Activated CD8-positive, alpha-beta T cell treated with anti-CD3 and anti-CD28 coated beads for 36 hours (primary cell): ENCODE measurements at regions not wholly inside any gene's neighbourhood (a gene's known extent, or its start where the extent isn't known, plus 50 kb on each side); places are given as distances from the start of the nearest gene placed in this dataset.

ENCODE experiments used
- ATAC-seq: fragments of 200-7000 bp; cut with Tn5 transposase; one replicate; pipeline ENCODE4 v1.10.0; 2021; ENCODE audit warnings: mild to moderate bottlenecking, moderate library complexity
- CTCF ChIA-PET: fragments of 350-600 bp; sonication (Branson Sonifier 250); formaldehyde crosslinking; loops from one replicate; lab custom pipeline; 2021; ENCODE audit warnings: antibody characterized with exemption; lab: Charles Lee
- POLR2A ChIA-PET: fragments of 350-600 bp; sonication (Branson Sonifier 250); formaldehyde crosslinking; loops from one replicate; lab custom pipeline; 2021; ENCODE audit warnings: antibody characterized with exemption; lab: Charles Lee
- DNase-seq: peaks from one replicate; pipeline ENCODE4 v3.0.0-alpha.2; 2020
- H3K27ac Mint-ChIP-seq: one replicate; pipeline ENCODE4 v1.8.0; 2021; ENCODE audit warnings: mild to moderate bottlenecking, mixed read lengths
- H3K27me3 Mint-ChIP-seq: one replicate; pipeline ENCODE4 v1.8.0; 2021; ENCODE audit warnings: mixed read lengths
- H3K36me3 Mint-ChIP-seq: one replicate; pipeline ENCODE4 v1.8.0; 2021; ENCODE audit warnings: low read depth, mixed read lengths
- H3K4me1 Mint-ChIP-seq: one replicate; pipeline ENCODE4 v1.8.0; 2021; ENCODE audit warnings: low read depth, mixed read lengths
- H3K4me3 Mint-ChIP-seq: one replicate; pipeline ENCODE4 v1.8.0; 2021; ENCODE audit warnings: mild to moderate bottlenecking, moderate library complexity, mixed read lengths
- H3K9me3 Mint-ChIP-seq: one replicate; pipeline ENCODE4 v1.8.0; 2021; ENCODE audit warnings: mixed read lengths
- intact Hi-C: fragments of 100-400 bp; cut with micrococcal nuclease; formaldehyde crosslinking; loops from one replicate; pipeline ENCODE4 v1.10.0; 2022
- TF ChIP-seq, protein P1 (sequence below): fragments of 200-600 bp; IDR thresholded peaks from one replicate; pipeline ENCODE4 v1.8.0; 2022; ENCODE audit warnings: antibody characterized with exemption, mild to moderate bottlenecking

GRCh38 chr12:46916796-46917419, 91.1 kb upstream of the SLC38A4 start:
- POLR2A ChIA-PET: no interaction called here
- Mint-ChIP-seq H3K36me3 (no peaks in the 10 kb centered on the region), H3K4me1 (no peaks in the 10 kb centered on the region), H3K27me3 (peaks cover 4% of the 10 kb centered on the region), H3K9me3 (no peaks in the 10 kb centered on the region), H3K4me3 (no peak overlapping the region), H3K27ac (no peak overlapping the region)
- TF ChIP-seq, protein P1, sequence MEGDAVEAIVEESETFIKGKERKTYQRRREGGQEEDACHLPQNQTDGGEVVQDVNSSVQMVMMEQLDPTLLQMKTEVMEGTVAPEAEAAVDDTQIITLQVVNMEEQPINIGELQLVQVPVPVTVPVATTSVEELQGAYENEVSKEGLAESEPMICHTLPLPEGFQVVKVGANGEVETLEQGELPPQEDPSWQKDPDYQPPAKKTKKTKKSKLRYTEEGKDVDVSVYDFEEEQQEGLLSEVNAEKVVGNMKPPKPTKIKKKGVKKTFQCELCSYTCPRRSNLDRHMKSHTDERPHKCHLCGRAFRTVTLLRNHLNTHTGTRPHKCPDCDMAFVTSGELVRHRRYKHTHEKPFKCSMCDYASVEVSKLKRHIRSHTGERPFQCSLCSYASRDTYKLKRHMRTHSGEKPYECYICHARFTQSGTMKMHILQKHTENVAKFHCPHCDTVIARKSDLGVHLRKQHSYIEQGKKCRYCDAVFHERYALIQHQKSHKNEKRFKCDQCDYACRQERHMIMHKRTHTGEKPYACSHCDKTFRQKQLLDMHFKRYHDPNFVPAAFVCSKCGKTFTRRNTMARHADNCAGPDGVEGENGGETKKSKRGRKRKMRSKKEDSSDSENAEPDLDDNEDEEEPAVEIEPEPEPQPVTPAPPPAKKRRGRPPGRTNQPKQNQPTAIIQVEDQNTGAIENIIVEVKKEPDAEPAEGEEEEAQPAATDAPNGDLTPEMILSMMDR: no peak
- ATAC-seq (no peak), DNase-seq (no peak)
- intact Hi-C loops: no loop called here
- CTCF ChIA-PET: no interaction called here

- Mint-ChIP-seq H3K4me3 (no peak overlapping the region), H3K27ac (no peak overlapping the region), H3K36me3 (no peaks in the 10 kb centered on the region), H3K27me3 (no peaks in the 10 kb centered on the region), H3K9me3 (no peaks in the 10 kb centered on the region), H3K4me1 (no peaks in the 10 kb centered on the region)
- ATAC-seq (no peak), DNase-seq (no peak)
- CTCF ChIA-PET: no interaction called here
- intact Hi-C loops: no loop called here
- POLR2A ChIA-PET: interaction anchor here (0.5 kb wide), 1 partner anchor 13 kb away, joined by 4 read pairs; no protein-coding TSS in a partner anchor
- TF ChIP-seq, protein P1: no peak
Observed at GRCh38 chr12:46917821-46918220, 92.0 kb upstream of the SLC38A4 start.

DNA sequence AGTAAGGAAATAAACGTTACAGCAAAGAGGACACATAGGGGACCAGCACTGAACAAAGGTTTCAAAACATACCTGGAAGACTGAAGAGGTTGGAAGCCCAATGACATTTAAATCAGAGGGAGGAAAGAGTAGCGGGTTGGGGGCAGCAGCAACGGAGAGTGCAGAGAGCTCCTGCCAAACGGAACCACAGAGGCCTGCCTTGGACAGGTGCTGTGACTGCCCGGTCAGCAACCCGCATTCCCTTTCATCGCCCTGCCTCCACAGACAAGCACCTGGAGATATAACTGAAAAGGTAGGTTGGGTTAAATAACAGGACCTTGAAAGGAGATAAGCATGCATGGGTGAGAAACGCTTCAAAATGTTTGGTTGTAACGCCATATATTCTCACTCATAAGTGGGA, 92.8 kb upstream of the SLC38A4 start:
- Mint-ChIP-seq H3K4me3 (no peak overlapping the region), H3K9me3 (no peaks in the 10 kb centered on the region), H3K27me3 (no peaks in the 10 kb centered on the region), H3K36me3 (no peaks in the 10 kb centered on the region), H3K27ac (no peak overlapping the region), H3K4me1 (no peaks in the 10 kb centered on the region)
- ATAC-seq (no peak), DNase-seq (no peak)
- POLR2A ChIA-PET: interaction anchor here (0.6 kb wide), 1 partner anchor 233 kb away, joined by 3 read pairs; no protein-coding TSS in a partner anchor
- CTCF ChIA-PET: no interaction called here
- TF ChIP-seq, protein P1: no peak
- intact Hi-C loops: no loop called here

GRCh38 chr12:46919666-46920400, 94.0 kb upstream of the SLC38A4 start:
- no peak for ATAC-seq
- Mint-ChIP-seq H3K4me3 (no peak overlapping the region), H3K9me3 (no peaks in the 10 kb centered on the region), H3K27ac (no peak overlapping the region), H3K27me3 (peaks cover 1% of the 10 kb centered on the region), H3K36me3 (no peaks in the 10 kb centered on the region), H3K4me1 (no peaks in the 10 kb centered on the region)
- CTCF ChIA-PET: no interaction called here
- POLR2A ChIA-PET: interaction anchor here (0.6 kb wide), 1 partner anchor 51 kb away, joined by 3 read pairs; no protein-coding TSS in a partner anchor
- DNase-seq: no peak
- TF ChIP-seq, protein P1: no peak
- intact Hi-C loops: no loop called here

DNA sequence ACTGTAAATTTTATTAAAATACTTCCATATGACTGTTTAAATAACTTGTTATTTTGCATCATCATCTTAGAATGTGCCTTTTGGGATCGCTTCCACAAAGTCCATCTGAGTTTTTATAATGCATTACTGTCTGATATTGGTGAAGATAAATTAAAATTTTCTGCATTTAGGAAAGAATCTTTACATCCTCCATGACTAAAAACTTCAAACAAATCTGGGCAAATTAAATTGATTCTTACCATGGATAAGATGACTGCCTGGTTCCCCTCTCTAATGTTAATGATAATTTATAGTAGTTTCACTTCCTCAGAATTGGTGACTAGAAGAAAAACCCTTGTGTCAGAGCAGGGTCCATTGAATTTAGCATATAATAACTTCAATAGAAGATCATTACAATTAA, 94.7 kb upstream of the SLC38A4 start:
- Mint-ChIP-seq H3K4me3 (no peak overlapping the region), H3K36me3 (no peaks in the 10 kb centered on the region), H3K4me1 (no peaks in the 10 kb centered on the region), H3K9me3 (no peaks in the 10 kb centered on the region), H3K27ac (no peak overlapping the region), H3K27me3 (peaks cover 5% of the 10 kb centered on the region)
- ChIA-PET CTCF (no interaction called here), POLR2A (no interaction called here)
- DNase-seq: no peak
- intact Hi-C loops: no loop called here
- no peak for ATAC-seq
- TF ChIP-seq, protein P1: no peak
